ENCODE measurements at regions not wholly inside any gene's neighbourhood (a gene's known extent, or its start where the extent isn't known, plus 50 kb on each side); places are given as distances from the start of the nearest gene placed in this dataset.

- no peak overlapping the region for H3K27ac ChIP-seq
- no peak for TF ChIP-seq CTCF (conservative IDR thresholded peaks at IDR 0.05)
Measured at GRCh38 chr11:29256580-29256979, 760.2 kb downstream of the KCNA4 start.

DNA sequence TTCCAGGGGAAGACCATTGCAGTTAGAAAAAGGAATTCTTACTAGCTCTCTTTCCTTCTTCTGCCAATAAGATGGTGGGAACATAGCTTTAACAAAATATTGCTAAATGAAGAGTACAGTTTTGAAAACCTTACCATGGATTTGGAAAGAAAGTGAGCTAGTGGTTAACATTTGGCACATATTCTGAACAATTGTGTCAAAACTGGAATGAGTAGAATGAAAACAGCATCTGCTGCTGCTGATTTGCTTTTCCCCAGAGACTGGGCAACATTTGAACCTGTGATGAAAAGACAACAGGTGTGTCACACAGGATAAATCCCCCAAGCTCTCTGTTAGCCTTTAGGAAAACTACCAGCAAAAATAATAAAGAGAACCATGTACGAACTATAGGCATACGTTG, 761.4 kb downstream of the KCNA4 start:
- no peak overlapping the region for H3K27ac ChIP-seq
- no peak for TF ChIP-seq CTCF (conservative IDR thresholded peaks at IDR 0.05)

DNA sequence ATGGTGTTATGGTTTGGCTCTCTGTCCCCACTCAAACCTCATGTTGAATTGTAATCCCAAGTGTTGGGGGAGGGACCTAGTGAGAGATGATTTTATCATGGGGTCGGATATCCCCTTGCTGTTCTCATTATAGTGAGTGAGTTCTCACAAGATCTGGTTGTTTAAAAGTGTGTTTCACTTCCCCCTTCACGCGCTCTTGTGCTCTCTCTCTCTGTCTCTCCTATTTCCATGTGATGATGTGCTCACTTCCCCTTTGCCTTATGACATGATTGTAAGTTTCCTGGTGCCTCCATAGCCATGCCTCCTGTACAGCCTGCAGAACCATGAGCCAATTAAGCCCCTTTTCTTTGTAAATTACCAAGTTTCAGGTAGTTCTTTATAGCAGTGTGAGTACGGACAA, 765.1 kb downstream of the KCNA4 start:
- H3K27ac ChIP-seq = no peak overlapping the region
- TF ChIP-seq CTCF (conservative IDR thresholded peaks at IDR 0.05) = no peak

- no peak overlapping the region for H3K27ac ChIP-seq
- TF ChIP-seq CTCF (conservative IDR thresholded peaks at IDR 0.05) = no peak
Measured at GRCh38 chr11:29249713-29250112, 767.1 kb downstream of the KCNA4 start.

GRCh38 chr11:29244355-29244754, 772.5 kb downstream of the KCNA4 start:
- no peak for TF ChIP-seq CTCF (conservative IDR thresholded peaks at IDR 0.05)
- H3K27ac ChIP-seq = no peak overlapping the region

DNA sequence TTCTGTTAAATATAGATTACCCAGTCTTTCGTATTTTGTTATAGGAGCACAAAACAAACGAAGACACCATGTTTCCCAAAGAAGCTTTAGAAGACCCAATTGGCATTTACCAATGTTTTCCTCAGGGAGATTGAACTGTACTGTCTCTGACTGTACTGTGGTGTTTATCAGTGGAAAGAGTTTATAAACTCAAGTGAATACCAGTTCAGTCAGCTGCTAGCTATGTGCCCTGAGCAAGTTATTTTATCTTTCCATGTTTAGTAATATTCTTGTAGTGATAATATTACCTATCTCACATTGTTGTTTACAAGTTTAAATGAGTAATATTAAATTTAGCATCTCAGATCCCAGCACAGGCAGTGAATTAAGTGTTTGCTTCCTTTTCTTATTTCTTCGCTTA, 773.2 kb downstream of the KCNA4 start:
- TF ChIP-seq CTCF (conservative IDR thresholded peaks at IDR 0.05) = no peak
- H3K27ac ChIP-seq = no peak overlapping the region

GRCh38 chr11:29231991-29232390, 784.8 kb downstream of the KCNA4 start:
- H3K27ac ChIP-seq = no peak overlapping the region
- TF ChIP-seq CTCF (conservative IDR thresholded peaks at IDR 0.05) = no peak

DNA sequence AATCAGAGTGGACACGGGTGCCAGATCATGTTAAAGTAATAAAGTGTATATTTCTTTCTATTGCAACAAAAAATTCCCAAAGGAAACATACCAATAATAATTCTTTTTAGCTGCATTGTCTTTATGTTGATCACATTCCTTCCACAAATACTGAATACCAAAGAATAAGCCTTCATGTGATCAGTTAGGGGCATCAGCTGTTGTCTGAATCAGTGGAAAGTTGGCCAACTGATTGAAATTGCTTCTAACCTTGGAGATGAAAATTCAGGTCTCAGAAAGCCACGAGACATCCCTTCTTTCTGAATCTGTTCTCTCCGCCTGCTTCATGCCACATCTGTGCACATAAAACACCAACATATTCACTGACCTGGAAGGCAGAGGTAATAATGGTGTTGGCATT, 785.2 kb downstream of the KCNA4 start:
- TF ChIP-seq CTCF (conservative IDR thresholded peaks at IDR 0.05) = no peak
- no peak overlapping the region for H3K27ac ChIP-seq
